ENCODE measurements at regions not wholly inside any gene's neighbourhood (a gene's known extent, or its start where the extent isn't known, plus 50 kb on each side); places are given as distances from the start of the nearest gene placed in this dataset.

GRCh38 chr13:110023729-110024644 is 237.6 kb upstream of the IRS2 start:
- TF ChIP-seq CTCF (IDR thresholded peaks at IDR 0.05), result no peak
- no peak for TF ChIP-seq POLR2A (IDR thresholded peaks at IDR 0.05)

Measured in uterus (tissue), 2 donors.